CD14-positive monocyte (primary cell): ENCODE measurements at regions not wholly inside any gene's neighbourhood (a gene's known extent, or its start where the extent isn't known, plus 50 kb on each side); places are given as distances from the start of the nearest gene placed in this dataset.

Experiments
- DNase-seq, 3 donors: peaks; one replicate each; pipeline ENCODE4 v3.0.0-alpha.2; 2011 to 2022
- H2AFZ ChIP-seq: 2 replicates; pipeline ENCODE4 v1.6.0; 2012; ENCODE audit warnings: mild to moderate bottlenecking, low read depth, low read length, inconsistent platforms; ENCODE audit not compliant: insufficient read depth, poor library complexity, severe bottlenecking
- H3K27ac ChIP-seq, 2 donors: 1 replicate in 1 of 2; 2 replicates in 1 of 2; pipeline ENCODE4 v1.5.1; 2012 to 2013; ENCODE audit warnings: low read length in 2 of 2, control low read depth in 1 of 2, inconsistent platforms in 1 of 2, low read depth in 1 of 2, mild to moderate bottlenecking in 1 of 2
- H3K27me3 ChIP-seq, 2 donors: one replicate each; pipeline versions ENCODE4 v1.6.0 to v1.6.1; 2011 to 2013; ENCODE audit warnings: low read length in 2 of 2; ENCODE audit not compliant: control insufficient read depth in 2 of 2, insufficient read depth in 2 of 2
- H3K36me3 ChIP-seq, 2 donors: replicated peaks in 1 of 2; 1 replicate in 1 of 2; 2 replicates in 1 of 2; pipeline versions ENCODE4 v1.5.1 to v1.6.1; 2012 to 2013; ENCODE audit warnings: low read length in 2 of 2, control low read depth in 1 of 2, inconsistent platforms in 1 of 2, mild to moderate bottlenecking in 1 of 2; ENCODE audit not compliant: insufficient read depth in 2 of 2, control insufficient read depth in 1 of 2
- H3K4me1 ChIP-seq, 2 donors: 1 replicate in 1 of 2; 2 replicates in 1 of 2; pipeline versions ENCODE4 v1.5.1 to v1.6.1; 2012 to 2013; ENCODE audit warnings: low read length in 2 of 2, control low read depth in 1 of 2, inconsistent platforms in 1 of 2, mild to moderate bottlenecking in 1 of 2, moderate library complexity in 1 of 2; ENCODE audit not compliant: insufficient read depth in 2 of 2, control insufficient read depth in 1 of 2
- H3K4me2 ChIP-seq: replicated peaks from 2 replicates; pipeline ENCODE3; 2012; ENCODE audit warnings: low read length, moderate library complexity, mild to moderate bottlenecking; ENCODE audit not compliant: poor library complexity, severe bottlenecking; ENCODE audit errors: extremely low read depth
- H3K4me3 ChIP-seq, 3 experiments: fragments of 200-600 bp in 1 of 3; sonication (generic) in 1 of 3; replicated peaks in 1 of 3; 1 replicate in 2 of 3; 2 replicates in 1 of 3; pipeline ENCODE4 v1.5.1; 2011 to 2013; ENCODE audit warnings: low read length in 3 of 3, mild to moderate bottlenecking in 3 of 3, control low read depth in 2 of 3, low read depth in 2 of 3, inconsistent platforms in 1 of 3, moderate library complexity in 1 of 3
- H3K79me2 ChIP-seq: 2 replicates; pipeline ENCODE4 v1.6.0; 2012; ENCODE audit warnings: mild to moderate bottlenecking, control low read depth, inconsistent platforms, low read length, moderate library complexity; ENCODE audit not compliant: insufficient read depth
- H3K9ac ChIP-seq: 2 replicates; pipeline ENCODE4 v1.6.0; 2017; ENCODE audit warnings: low read length, mild to moderate bottlenecking; ENCODE audit not compliant: insufficient read depth, poor library complexity, severe bottlenecking
- H3K9me3 ChIP-seq, 2 donors: replicated peaks in 1 of 2; 1 replicate in 1 of 2; 2 replicates in 1 of 2; pipeline versions ENCODE4 v1.5.1 to v1.6.1; 2012 to 2013; ENCODE audit warnings: low read length in 2 of 2, control low read depth in 1 of 2; ENCODE audit not compliant: control insufficient read depth in 1 of 2, insufficient read depth in 1 of 2
- H4K20me1 ChIP-seq: 2 replicates; pipeline ENCODE4 v1.6.0; 2012; ENCODE audit warnings: mild to moderate bottlenecking, low read length, control low read depth, moderate library complexity; ENCODE audit not compliant: insufficient read depth
- H3K27ac Mint-ChIP-seq, 7 donors: one replicate each; pipeline ENCODE4 v1.8.0; 2020; ENCODE audit warnings: mild to moderate bottlenecking in 7 of 7, mixed read lengths in 7 of 7, moderate library complexity in 6 of 7, inconsistent platforms in 2 of 7
- H3K27me3 Mint-ChIP-seq, 3 donors: one replicate each; pipeline ENCODE4 v1.8.0; 2021 to 2022; ENCODE audit warnings: low read depth in 3 of 3, mild to moderate bottlenecking in 3 of 3, mixed read lengths in 3 of 3, moderate library complexity in 3 of 3, inconsistent platforms in 1 of 3
- H3K36me3 Mint-ChIP-seq, 2 donors: one replicate each; pipeline ENCODE4 v1.8.0; 2020; ENCODE audit warnings: mixed read lengths in 2 of 2, inconsistent platforms in 1 of 2, mild to moderate bottlenecking in 1 of 2
- H3K4me1 Mint-ChIP-seq: one replicate; pipeline ENCODE4 v1.8.0; 2020; ENCODE audit warnings: mild to moderate bottlenecking, mixed read lengths
- H3K4me3 Mint-ChIP-seq, 2 donors: one replicate each; pipeline ENCODE4 v1.8.0; 2020; ENCODE audit warnings: mild to moderate bottlenecking in 2 of 2, mixed read lengths in 2 of 2, moderate library complexity in 1 of 2
- H3K9me3 Mint-ChIP-seq, 7 donors: one replicate each; pipeline ENCODE4 v1.8.0; 2020 to 2022; ENCODE audit warnings: mixed read lengths in 7 of 7, mild to moderate bottlenecking in 6 of 7, moderate library complexity in 6 of 7, inconsistent platforms in 2 of 7
- WGBS: methylation state at CpG from one replicate; pipeline ENCODE4 v1.1.5; 2013; ENCODE audit warnings: missing lambda C conversion rate; ENCODE audit not compliant: insufficient coverage; 5-methylcytosine and 5-hydroxymethylcytosine counted together
- intact Hi-C, 2 donors: fragments of 100-400 bp; cut with micrococcal nuclease; formaldehyde crosslinking; loops; one replicate each; pipeline versions ENCODE4 v1.15.0 to v1.15.1; 2023
- TF ChIP-seq, protein P1 (sequence below): fragments of 200-600 bp; IDR thresholded peaks from one replicate; pipeline ENCODE4 v1.8.0; 2022; ENCODE audit warnings: antibody characterized with exemption, mild to moderate bottlenecking

DNA sequence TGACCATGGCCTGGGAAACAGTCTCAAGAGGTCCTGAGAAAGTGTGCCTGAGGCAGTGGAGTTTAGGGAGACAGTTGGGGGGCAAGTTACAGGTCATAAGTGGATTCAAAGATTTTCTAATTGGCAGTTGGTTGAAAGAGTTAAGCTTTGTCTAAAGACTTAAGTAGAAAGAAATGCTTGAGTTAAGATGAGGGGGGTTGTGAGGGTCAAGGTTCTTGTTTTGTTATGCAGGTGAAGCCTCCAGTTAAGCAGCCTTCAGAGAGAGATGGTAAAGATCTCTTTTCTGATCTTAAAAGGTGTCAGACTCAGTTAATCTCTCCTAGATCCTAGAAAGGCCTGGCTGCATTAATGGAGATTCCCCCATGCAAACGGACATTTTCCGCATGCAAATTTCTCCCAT, 356.3 kb upstream of the C2CD4B start:
- H3K4me1 ChIP-seq: no peaks in the 10 kb centered on the region
- H3K36me3 ChIP-seq: no peaks in the 10 kb centered on the region
- Mint-ChIP-seq H3K36me3 (no peaks in the 10 kb centered on the region), H3K9me3 (no peaks in the 10 kb centered on the region), H3K27me3 (peaks cover 2 to 7% (median 4%) of the 10 kb centered on the region in 3 donors), H3K27ac (no peak overlapping the region), H3K4me3 (no peak overlapping the region), H3K4me1 (no peaks in the 10 kb centered on the region)
- H2AFZ ChIP-seq: no peak overlapping the region
- intact Hi-C loops: no loop called here
- H3K27ac ChIP-seq: no peak overlapping the region
- no peak for DNase-seq
- H3K27me3 ChIP-seq: no peaks in the 10 kb centered on the region
- H3K4me2 ChIP-seq: no peak overlapping the region
- H3K4me3 ChIP-seq: no peak overlapping the region
- H3K9me3 ChIP-seq: no peaks in the 10 kb centered on the region
- TF ChIP-seq, protein P1, sequence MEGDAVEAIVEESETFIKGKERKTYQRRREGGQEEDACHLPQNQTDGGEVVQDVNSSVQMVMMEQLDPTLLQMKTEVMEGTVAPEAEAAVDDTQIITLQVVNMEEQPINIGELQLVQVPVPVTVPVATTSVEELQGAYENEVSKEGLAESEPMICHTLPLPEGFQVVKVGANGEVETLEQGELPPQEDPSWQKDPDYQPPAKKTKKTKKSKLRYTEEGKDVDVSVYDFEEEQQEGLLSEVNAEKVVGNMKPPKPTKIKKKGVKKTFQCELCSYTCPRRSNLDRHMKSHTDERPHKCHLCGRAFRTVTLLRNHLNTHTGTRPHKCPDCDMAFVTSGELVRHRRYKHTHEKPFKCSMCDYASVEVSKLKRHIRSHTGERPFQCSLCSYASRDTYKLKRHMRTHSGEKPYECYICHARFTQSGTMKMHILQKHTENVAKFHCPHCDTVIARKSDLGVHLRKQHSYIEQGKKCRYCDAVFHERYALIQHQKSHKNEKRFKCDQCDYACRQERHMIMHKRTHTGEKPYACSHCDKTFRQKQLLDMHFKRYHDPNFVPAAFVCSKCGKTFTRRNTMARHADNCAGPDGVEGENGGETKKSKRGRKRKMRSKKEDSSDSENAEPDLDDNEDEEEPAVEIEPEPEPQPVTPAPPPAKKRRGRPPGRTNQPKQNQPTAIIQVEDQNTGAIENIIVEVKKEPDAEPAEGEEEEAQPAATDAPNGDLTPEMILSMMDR: no peak
- H4K20me1 ChIP-seq: no peaks in the 10 kb centered on the region
- H3K79me2 ChIP-seq: no peaks in the 10 kb centered on the region
- 100% methylated on average over 2 of the region's 2 CpGs for WGBS
- no peak overlapping the region for H3K9ac ChIP-seq

DNA sequence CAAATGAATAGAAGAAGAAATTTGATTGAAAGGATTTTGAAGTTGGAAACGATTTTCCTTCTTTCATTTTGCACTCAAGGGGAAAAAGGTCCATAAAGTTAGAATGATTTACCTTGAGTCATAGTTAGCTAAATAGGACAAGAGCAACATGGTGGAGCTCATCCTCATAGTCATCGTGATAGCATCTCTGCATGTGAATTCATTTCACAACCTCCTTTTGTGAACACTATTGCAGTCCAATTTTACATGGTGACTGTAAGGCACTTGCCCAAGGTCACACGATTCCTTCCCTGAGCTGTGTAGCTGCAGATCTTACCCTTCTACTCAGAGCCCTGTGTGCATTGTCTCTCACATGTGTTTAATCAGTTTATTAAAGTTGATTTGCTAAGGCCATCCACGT, 359.8 kb upstream of the C2CD4B start:
- H3K4me1 Mint-ChIP-seq: no peaks in the 10 kb centered on the region
- intact Hi-C loops: no loop called here
- no peak overlapping the region for H3K4me3 Mint-ChIP-seq
- no peaks in the 10 kb centered on the region for H3K36me3 Mint-ChIP-seq
- H3K9me3 ChIP-seq: no peaks in the 10 kb centered on the region
- H3K36me3 ChIP-seq: no peaks in the 10 kb centered on the region
- no peaks in the 10 kb centered on the region for H3K9me3 Mint-ChIP-seq
- no peak overlapping the region for H3K27ac ChIP-seq
- H3K9ac ChIP-seq: no peak overlapping the region
- WGBS: 100% methylated on average over 2 of the region's 4 CpGs
- TF ChIP-seq, protein P1: no peak
- no peak overlapping the region for H2AFZ ChIP-seq
- H3K4me2 ChIP-seq: no peak overlapping the region
- no peaks in the 10 kb centered on the region for H3K4me1 ChIP-seq
- no peak overlapping the region for H3K27ac Mint-ChIP-seq
- H4K20me1 ChIP-seq: no peaks in the 10 kb centered on the region
- DNase-seq: no peak
- H3K79me2 ChIP-seq: no peaks in the 10 kb centered on the region
- H3K4me3 ChIP-seq: no peak overlapping the region
- H3K27me3 Mint-ChIP-seq: peaks cover 2 to 5% (median 3%) of the 10 kb centered on the region in 3 donors
- no peaks in the 10 kb centered on the region for H3K27me3 ChIP-seq
